ENCODE measurements at regions not wholly inside any gene's neighbourhood (a gene's known extent, or its start where the extent isn't known, plus 50 kb on each side); places are given as distances from the start of the nearest gene placed in this dataset.

- DNase-seq: no peak
- no peak overlapping the region for H3K27ac ChIP-seq
- H3K36me3 ChIP-seq: no peaks in the 10 kb centered on the region
- H3K4me3 ChIP-seq: no peak overlapping the region
- H3K9me3 ChIP-seq: no peaks in the 10 kb centered on the region
- TF ChIP-seq, protein P1, sequence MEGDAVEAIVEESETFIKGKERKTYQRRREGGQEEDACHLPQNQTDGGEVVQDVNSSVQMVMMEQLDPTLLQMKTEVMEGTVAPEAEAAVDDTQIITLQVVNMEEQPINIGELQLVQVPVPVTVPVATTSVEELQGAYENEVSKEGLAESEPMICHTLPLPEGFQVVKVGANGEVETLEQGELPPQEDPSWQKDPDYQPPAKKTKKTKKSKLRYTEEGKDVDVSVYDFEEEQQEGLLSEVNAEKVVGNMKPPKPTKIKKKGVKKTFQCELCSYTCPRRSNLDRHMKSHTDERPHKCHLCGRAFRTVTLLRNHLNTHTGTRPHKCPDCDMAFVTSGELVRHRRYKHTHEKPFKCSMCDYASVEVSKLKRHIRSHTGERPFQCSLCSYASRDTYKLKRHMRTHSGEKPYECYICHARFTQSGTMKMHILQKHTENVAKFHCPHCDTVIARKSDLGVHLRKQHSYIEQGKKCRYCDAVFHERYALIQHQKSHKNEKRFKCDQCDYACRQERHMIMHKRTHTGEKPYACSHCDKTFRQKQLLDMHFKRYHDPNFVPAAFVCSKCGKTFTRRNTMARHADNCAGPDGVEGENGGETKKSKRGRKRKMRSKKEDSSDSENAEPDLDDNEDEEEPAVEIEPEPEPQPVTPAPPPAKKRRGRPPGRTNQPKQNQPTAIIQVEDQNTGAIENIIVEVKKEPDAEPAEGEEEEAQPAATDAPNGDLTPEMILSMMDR (IDR thresholded peaks at IDR 0.05): no peak
- TF ChIP-seq POLR2A (IDR thresholded peaks at IDR 0.05): no peak
- intact Hi-C loops (cut with DNase I; ENCODE audit: low total_unique reads): no loop called here
- no peaks in the 10 kb centered on the region for H3K4me1 ChIP-seq
- H3K27me3 ChIP-seq: no peaks in the 10 kb centered on the region
These were observed 651.4 kb downstream of the INHBA start for GRCh38 chr7:41051535-41051934.

DNA sequence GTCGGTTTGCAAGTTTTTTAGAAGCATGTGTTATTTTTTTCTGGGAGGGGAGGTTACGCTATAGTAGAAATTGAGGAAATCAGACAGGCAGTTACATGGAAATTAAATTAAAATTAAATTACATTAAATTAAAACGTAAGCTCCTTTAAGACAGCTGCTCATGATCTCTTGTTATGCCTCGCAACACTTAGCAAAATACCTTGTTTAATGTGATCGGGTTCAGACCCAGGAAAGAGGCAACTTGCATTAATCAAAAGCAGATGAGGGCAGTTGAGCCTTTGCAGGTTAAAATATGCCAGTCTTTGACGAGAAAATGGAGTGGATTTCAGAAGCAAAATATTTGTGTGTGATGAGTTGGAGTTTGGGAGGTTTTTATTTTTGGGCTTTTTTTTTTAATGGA is 651.8 kb downstream of the INHBA start:
- Histone ChIP-seq H3K9me3 (no peaks in the 10 kb centered on the region), H3K4me3 (no peak overlapping the region), H3K27ac (no peak overlapping the region), H3K36me3 (no peaks in the 10 kb centered on the region), H3K27me3 (no peaks in the 10 kb centered on the region), H3K4me1 (no peaks in the 10 kb centered on the region)
- TF ChIP-seq, protein P1 (IDR thresholded peaks at IDR 0.05): no peak
- TF ChIP-seq POLR2A (IDR thresholded peaks at IDR 0.05): no peak
- intact Hi-C loops (cut with DNase I; ENCODE audit: low total_unique reads): no loop called here
- DNase-seq: no peak

GRCh38 chr7:41048771-41049170 is 654.1 kb downstream of the INHBA start:
- H3K4me3 ChIP-seq: no peak overlapping the region
- H3K9me3 ChIP-seq: no peaks in the 10 kb centered on the region
- H3K27ac ChIP-seq: no peak overlapping the region
- no peak for TF ChIP-seq POLR2A (IDR thresholded peaks at IDR 0.05)
- TF ChIP-seq, protein P1 (IDR thresholded peaks at IDR 0.05): no peak
- H3K36me3 ChIP-seq: no peaks in the 10 kb centered on the region
- no peaks in the 10 kb centered on the region for H3K4me1 ChIP-seq
- no peak for DNase-seq
- no peaks in the 10 kb centered on the region for H3K27me3 ChIP-seq
- intact Hi-C loops (cut with DNase I; ENCODE audit: low total_unique reads): no loop called here

- TF ChIP-seq, protein P1 (IDR thresholded peaks at IDR 0.05): no peak
- no peak for TF ChIP-seq POLR2A (IDR thresholded peaks at IDR 0.05)
- H3K9me3 ChIP-seq: no peaks in the 10 kb centered on the region
- DNase-seq: no peak
- intact Hi-C loops (cut with DNase I; ENCODE audit: low total_unique reads): no loop called here
- H3K27ac ChIP-seq: peak overlapping the region in 1 of 2 donors; percentile 18
- no peaks in the 10 kb centered on the region for H3K4me1 ChIP-seq
- H3K36me3 ChIP-seq: no peaks in the 10 kb centered on the region
- no peak overlapping the region for H3K4me3 ChIP-seq
- no peaks in the 10 kb centered on the region for H3K27me3 ChIP-seq
These were observed 655.1 kb downstream of the INHBA start for GRCh38 chr7:41047789-41048191.

DNA sequence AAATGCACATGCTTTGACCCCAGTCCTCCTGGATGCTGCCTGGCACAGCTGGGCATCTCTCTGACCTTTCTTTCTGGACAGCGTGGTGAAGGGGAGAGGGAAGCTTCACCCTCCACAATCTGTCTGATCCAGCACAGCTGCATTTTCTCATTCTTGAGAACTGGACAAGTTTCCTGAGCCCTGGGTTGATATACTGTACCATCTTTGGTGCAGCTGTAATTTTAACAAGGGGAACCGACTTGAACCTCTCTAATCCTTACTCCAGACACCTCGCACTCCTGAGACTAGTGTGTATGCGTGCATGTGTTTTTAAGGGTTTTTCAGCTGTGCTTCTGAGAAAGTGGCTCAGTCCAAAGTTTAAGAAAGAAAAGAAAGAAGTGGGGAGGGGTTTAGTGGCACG is 655.7 kb downstream of the INHBA start:
- no peak overlapping the region for H3K4me3 ChIP-seq
- intact Hi-C loops (cut with DNase I; ENCODE audit: low total_unique reads): no loop called here
- no peak for DNase-seq
- TF ChIP-seq, protein P1 (IDR thresholded peaks at IDR 0.05): no peak
- TF ChIP-seq POLR2A (IDR thresholded peaks at IDR 0.05): no peak
- H3K27me3 ChIP-seq: no peaks in the 10 kb centered on the region
- H3K4me1 ChIP-seq: no peaks in the 10 kb centered on the region
- no peaks in the 10 kb centered on the region for H3K9me3 ChIP-seq
- H3K36me3 ChIP-seq: no peaks in the 10 kb centered on the region
- no peak overlapping the region for H3K27ac ChIP-seq
